Lower leg skin (tissue), 4 donors: ENCODE measurements at regions not wholly inside any gene's neighbourhood (a gene's known extent, or its start where the extent isn't known, plus 50 kb on each side); places are given as distances from the start of the nearest gene placed in this dataset.

ENCODE experiments used
- DNase-seq, 2 donors: peaks; one replicate each; pipeline ENCODE4 v3.0.0-alpha.2; 2019; ENCODE audit warnings: low spot score in 2 of 2
- H3K4me3 ChIP-seq: fragments of 200-600 bp; sonication (generic); 2 replicates; pipeline ENCODE4 v1.5.1; 2017; ENCODE audit warnings: mild to moderate bottlenecking, low read depth; ENCODE audit not compliant: poor library complexity, severe bottlenecking
- POLR2A ChIP-seq, 2 donors: fragments of 450-650 bp; IDR thresholded peaks; one replicate each; pipeline ENCODE4 v1.6.1; 2016 to 2017; ENCODE audit warnings: antibody characterized with exemption in 2 of 2, mild to moderate bottlenecking in 1 of 2, moderate library complexity in 1 of 2
- WGBS, 2 donors: methylation state at CpG; one replicate each; pipeline ENCODE4 v1.1.5; 2018; 5-methylcytosine and 5-hydroxymethylcytosine counted together
- intact Hi-C: fragments of 100-400 bp; cut with DNase I; formaldehyde crosslinking; loops from one replicate; pipeline ENCODE4 v1.15.0; 2023; ENCODE audit warnings: low total_unique reads
- TF ChIP-seq, protein P1 (sequence below), 3 donors: fragments of 450-650 bp; IDR thresholded peaks; one replicate each; pipeline ENCODE4 v1.5.1; 2016; ENCODE audit warnings: antibody characterized with exemption in 3 of 3, mild to moderate bottlenecking in 3 of 3, moderate library complexity in 2 of 3

DNA sequence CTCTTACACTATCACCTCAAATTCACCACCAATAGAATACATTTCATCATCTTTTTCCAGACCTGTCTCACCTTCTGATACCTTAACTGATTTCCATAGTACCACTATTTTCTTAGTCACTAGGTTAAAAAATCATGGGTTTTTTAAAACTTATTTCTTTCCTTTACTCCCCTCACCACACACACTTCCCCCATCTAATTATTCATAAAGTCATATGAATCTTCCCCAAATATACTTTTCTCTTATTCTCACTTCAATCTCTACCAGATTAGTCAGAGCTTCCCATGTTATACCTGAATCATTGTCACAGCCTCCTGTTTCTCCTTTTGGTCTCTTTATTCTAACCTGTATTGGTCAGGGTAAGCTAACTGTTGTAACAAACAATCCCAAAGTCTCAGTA lies 696.3 kb downstream of the BCL11A start:
- no peak for DNase-seq
- no peak overlapping the region for H3K4me3 ChIP-seq
- TF ChIP-seq, protein P1, sequence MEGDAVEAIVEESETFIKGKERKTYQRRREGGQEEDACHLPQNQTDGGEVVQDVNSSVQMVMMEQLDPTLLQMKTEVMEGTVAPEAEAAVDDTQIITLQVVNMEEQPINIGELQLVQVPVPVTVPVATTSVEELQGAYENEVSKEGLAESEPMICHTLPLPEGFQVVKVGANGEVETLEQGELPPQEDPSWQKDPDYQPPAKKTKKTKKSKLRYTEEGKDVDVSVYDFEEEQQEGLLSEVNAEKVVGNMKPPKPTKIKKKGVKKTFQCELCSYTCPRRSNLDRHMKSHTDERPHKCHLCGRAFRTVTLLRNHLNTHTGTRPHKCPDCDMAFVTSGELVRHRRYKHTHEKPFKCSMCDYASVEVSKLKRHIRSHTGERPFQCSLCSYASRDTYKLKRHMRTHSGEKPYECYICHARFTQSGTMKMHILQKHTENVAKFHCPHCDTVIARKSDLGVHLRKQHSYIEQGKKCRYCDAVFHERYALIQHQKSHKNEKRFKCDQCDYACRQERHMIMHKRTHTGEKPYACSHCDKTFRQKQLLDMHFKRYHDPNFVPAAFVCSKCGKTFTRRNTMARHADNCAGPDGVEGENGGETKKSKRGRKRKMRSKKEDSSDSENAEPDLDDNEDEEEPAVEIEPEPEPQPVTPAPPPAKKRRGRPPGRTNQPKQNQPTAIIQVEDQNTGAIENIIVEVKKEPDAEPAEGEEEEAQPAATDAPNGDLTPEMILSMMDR (IDR thresholded peaks at IDR 0.05) = no peak
- TF ChIP-seq POLR2A (IDR thresholded peaks at IDR 0.05) = no peak
- intact Hi-C loops = no loop called here

DNA sequence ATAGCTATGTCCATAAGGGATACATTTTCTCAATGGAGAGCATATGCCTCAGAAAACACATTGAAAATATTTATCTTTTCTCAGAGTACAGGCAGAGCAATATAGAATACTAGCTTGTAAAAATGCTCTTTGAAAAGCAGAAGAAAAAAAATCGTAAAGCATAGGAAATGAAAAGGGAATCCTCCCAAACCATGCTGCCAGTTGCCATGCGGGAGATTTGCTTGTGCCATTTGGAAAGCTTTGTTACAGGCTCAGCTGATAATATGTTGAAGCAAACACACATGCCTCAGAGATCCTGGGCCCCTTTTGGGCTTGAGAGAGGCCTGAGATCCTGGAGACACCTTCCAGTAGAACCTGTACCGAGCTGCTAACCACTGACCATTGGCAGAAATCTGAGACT lies 697.1 kb downstream of the BCL11A start:
- WGBS, 2 donors = 75 to 85% methylated on average over 3 of the region's 3 CpGs
- intact Hi-C loops = no loop called here
- DNase-seq = no peak

DNA sequence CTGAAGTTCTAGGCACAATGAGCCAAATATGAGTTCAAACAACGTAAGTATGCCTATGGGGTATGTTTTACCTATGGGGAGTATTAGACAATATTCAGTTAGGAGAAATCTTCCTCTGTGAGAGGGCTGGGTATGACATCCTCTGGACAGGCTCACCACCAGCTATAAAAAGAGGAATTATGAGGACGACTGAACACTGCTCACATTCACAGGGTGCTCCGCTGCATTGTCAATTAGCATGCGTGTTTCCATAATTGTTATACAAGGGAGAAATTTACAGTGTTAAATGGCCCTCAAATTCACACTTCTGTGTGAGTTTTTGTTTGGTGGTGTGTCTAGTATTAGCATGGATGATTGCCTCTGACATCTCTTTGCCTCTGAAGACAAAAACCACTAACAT lies 700.4 kb downstream of the BCL11A start:
- no peak overlapping the region for H3K4me3 ChIP-seq
- intact Hi-C loops = no loop called here
- TF ChIP-seq POLR2A (IDR thresholded peaks at IDR 0.05) = no peak
- TF ChIP-seq, protein P1 (IDR thresholded peaks at IDR 0.05) = no peak
- WGBS, 2 donors = 85 to 87% methylated on average over 4 of the region's 4 CpGs
- DNase-seq = no peak

More for the DNA sequence above, 697.1 kb downstream of the BCL11A start:
- TF ChIP-seq, protein P1 (IDR thresholded peaks at IDR 0.05) = no peak
- no peak for TF ChIP-seq POLR2A (IDR thresholded peaks at IDR 0.05)
- no peak overlapping the region for H3K4me3 ChIP-seq

DNA sequence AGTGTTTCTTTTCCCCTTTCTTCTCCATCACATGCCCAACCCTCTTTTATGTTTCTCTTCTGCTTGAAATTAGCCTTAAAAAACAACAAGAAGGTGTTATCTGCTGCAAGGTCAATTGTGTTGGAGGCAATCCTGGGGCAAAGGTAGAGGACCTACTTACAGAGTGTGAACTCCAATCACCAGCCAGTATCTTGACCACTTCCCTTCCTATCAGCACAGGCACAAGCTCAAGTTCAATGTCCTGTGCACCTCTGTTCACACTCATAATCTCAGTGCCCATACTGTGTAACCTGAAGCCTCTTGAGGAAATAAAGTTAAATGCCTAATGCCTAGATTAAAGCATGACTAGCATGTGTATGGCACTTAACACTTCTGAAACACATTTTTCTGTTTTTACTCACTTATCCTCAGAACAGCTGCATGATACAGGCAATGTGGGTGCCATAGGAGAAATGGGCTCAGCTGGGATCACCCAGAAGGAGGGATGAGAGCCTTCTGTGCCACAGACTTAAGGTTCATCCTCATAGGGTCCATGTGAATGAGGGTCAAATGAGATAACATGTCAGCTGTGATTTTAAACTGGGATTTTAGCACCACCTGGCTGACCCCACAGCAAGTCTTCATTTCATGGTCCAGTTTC lies 701.5 kb downstream of the BCL11A start:
- no peak overlapping the region for H3K4me3 ChIP-seq
- intact Hi-C loops = no loop called here
- no peak for TF ChIP-seq POLR2A (IDR thresholded peaks at IDR 0.05)
- TF ChIP-seq, protein P1 (IDR thresholded peaks at IDR 0.05) = no peak
- no peak for DNase-seq

DNA sequence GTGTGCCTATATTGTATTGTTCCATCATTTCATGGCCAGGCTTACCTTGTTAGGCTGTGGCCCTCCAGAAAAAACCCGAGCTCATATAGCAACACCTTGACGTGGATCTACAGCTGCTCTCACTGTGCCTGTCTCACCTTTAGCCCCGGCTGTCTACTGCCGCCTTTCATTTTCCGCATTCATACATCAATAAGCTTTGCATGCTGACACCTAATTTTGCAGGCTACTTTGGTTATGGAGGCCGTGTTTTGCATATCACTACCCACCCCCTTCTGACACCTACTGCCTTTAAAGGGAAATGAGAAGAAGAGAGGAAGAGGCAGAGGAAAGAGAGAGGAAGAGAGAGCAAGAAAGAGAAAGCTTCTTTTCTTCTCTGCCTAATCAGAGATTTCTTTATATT lies 702.9 kb downstream of the BCL11A start:
- DNase-seq = no peak
- H3K4me3 ChIP-seq = no peak overlapping the region
- 81 to 89% methylated on average over 6 of the region's 6 CpGs for WGBS, 2 donors
- TF ChIP-seq, protein P1 (IDR thresholded peaks at IDR 0.05) = no peak
- no peak for TF ChIP-seq POLR2A (IDR thresholded peaks at IDR 0.05)
- intact Hi-C loops = no loop called here

DNA sequence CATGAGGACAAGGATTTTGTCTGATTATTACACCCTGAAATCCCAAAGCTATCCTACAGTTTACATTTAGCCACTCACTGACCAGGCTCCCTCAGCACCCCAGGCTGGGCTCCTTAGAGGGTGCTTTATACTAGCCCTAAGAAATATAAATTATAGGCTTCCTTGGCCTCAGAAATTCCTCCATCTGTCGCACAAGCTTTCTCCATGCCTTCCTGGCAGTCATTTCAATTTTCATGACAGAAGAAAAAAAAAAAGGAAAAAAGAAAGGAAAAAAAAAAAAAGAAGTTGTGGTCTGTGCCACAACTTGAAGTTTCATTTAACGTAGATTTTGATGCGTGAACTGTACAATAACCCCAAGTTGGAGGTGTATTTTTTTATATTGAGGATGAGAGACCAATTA lies 719.5 kb downstream of the BCL11A start:
- DNase-seq = no peak
- no peak overlapping the region for H3K4me3 ChIP-seq
- TF ChIP-seq, protein P1 (IDR thresholded peaks at IDR 0.05) = no peak
- no peak for TF ChIP-seq POLR2A (IDR thresholded peaks at IDR 0.05)
- WGBS, 2 donors = 59 to 73% methylated on average over 3 of the region's 3 CpGs
- intact Hi-C loops = no loop called here
